ENCODE measurements at regions not wholly inside any gene's neighbourhood (a gene's known extent, or its start where the extent isn't known, plus 50 kb on each side); places are given as distances from the start of the nearest gene placed in this dataset.

GRCh38 chr5:158026304-158027031, 167.5 kb upstream of the CLINT1 start:
- H3K27ac ChIP-seq = no peak overlapping the region
- DNase-seq (ENCODE audit: low read depth, low spot score) = no peak

- H3K27ac ChIP-seq = peak overlapping the region; percentile 66
- peak; percentile 97 for DNase-seq (ENCODE audit: low read depth, low spot score)
Measured at GRCh38 chr5:158023266-158023665, 164.3 kb upstream of the CLINT1 start.

- DNase-seq (ENCODE audit: low read depth, low spot score) = no peak
- peak overlapping the region; percentile 66 for H3K27ac ChIP-seq
Measured at GRCh38 chr5:158022837-158023236, 163.9 kb upstream of the CLINT1 start.

- H3K27ac ChIP-seq = peak overlapping the region; percentile 66
- DNase-seq (ENCODE audit: low read depth, low spot score) = no peak
Measured at GRCh38 chr5:158022393-158022792, 163.4 kb upstream of the CLINT1 start.

- peak overlapping the region; percentile 12 for H3K27ac ChIP-seq
- no peak for DNase-seq (ENCODE audit: low read depth, low spot score)
Measured at GRCh38 chr5:158020555-158021418, 161.8 kb upstream of the CLINT1 start.

GRCh38 chr5:158017469-158017868, 158.5 kb upstream of the CLINT1 start:
- DNase-seq (ENCODE audit: low read depth, low spot score) = no peak
- no peak overlapping the region for H3K27ac ChIP-seq

- no peak for DNase-seq (ENCODE audit: low read depth, low spot score)
- no peak overlapping the region for H3K27ac ChIP-seq
Measured at GRCh38 chr5:158014372-158014771, 155.4 kb upstream of the CLINT1 start.

- H3K27ac ChIP-seq = no peak overlapping the region
- DNase-seq (ENCODE audit: low read depth, low spot score) = no peak
Measured at GRCh38 chr5:158013939-158014338, 155.0 kb upstream of the CLINT1 start.

- DNase-seq (ENCODE audit: low read depth, low spot score) = no peak
- no peak overlapping the region for H3K27ac ChIP-seq
Measured at GRCh38 chr5:158013303-158013702, 154.4 kb upstream of the CLINT1 start.

- H3K27ac ChIP-seq = no peak overlapping the region
- DNase-seq (ENCODE audit: low read depth, low spot score) = no peak
Measured at GRCh38 chr5:158011422-158011821, 152.5 kb upstream of the CLINT1 start.

- no peak for DNase-seq (ENCODE audit: low read depth, low spot score)
Measured at GRCh38 chr5:158010831-158011230, 151.9 kb upstream of the CLINT1 start.

GRCh38 chr5:158007336-158007735, 148.4 kb upstream of the CLINT1 start:
- DNase-seq (ENCODE audit: low read depth, low spot score) = no peak
- H3K27ac ChIP-seq = no peak overlapping the region

More at GRCh38 chr5:158010831-158011230, 151.9 kb upstream of the CLINT1 start:
- H3K27ac ChIP-seq = no peak overlapping the region

GRCh38 chr5:157999696-158000095, 140.8 kb upstream of the CLINT1 start:
- H3K27ac ChIP-seq = no peak overlapping the region
- DNase-seq (ENCODE audit: low read depth, low spot score) = no peak

- peak; percentile 62 for DNase-seq (ENCODE audit: low read depth, low spot score)
- peak overlapping the region; percentile 82 for H3K27ac ChIP-seq
Measured at GRCh38 chr5:157997991-157998504, 139.1 kb upstream of the CLINT1 start.

- DNase-seq (ENCODE audit: low read depth, low spot score) = peak; percentile 10
- H3K27ac ChIP-seq = no peak overlapping the region
Measured at GRCh38 chr5:157994906-157995519, 136.1 kb upstream of the CLINT1 start.

- DNase-seq (ENCODE audit: low read depth, low spot score) = no peak
- no peak overlapping the region for H3K27ac ChIP-seq
Measured at GRCh38 chr5:157993986-157994691, 135.2 kb upstream of the CLINT1 start.

- no peak for DNase-seq (ENCODE audit: low read depth, low spot score)
- no peak overlapping the region for H3K27ac ChIP-seq
Measured at GRCh38 chr5:157993201-157993600, 134.3 kb upstream of the CLINT1 start.

- no peak overlapping the region for H3K27ac ChIP-seq
- no peak for DNase-seq (ENCODE audit: low read depth, low spot score)
Measured at GRCh38 chr5:157990583-157991181, 131.7 kb upstream of the CLINT1 start.

- no peak overlapping the region for H3K27ac ChIP-seq
- DNase-seq (ENCODE audit: low read depth, low spot score) = no peak
Measured at GRCh38 chr5:157989296-157989695, 130.4 kb upstream of the CLINT1 start.

- DNase-seq (ENCODE audit: low read depth, low spot score) = no peak
- no peak overlapping the region for H3K27ac ChIP-seq
Measured at GRCh38 chr5:157987259-157987658, 128.3 kb upstream of the CLINT1 start.

All from epithelial cell of prostate (primary cell).